Gastroesophageal sphincter (tissue), 3 donors: ENCODE measurements at regions not wholly inside any gene's neighbourhood (a gene's known extent, or its start where the extent isn't known, plus 50 kb on each side); places are given as distances from the start of the nearest gene placed in this dataset.

Source experiments
- EP300 ChIP-seq: sonication (generic); formaldehyde crosslinking; IDR thresholded peaks from one replicate; pipeline ENCODE4 v1.6.1; 2017; ENCODE audit warnings: antibody characterized with exemption, mild to moderate bottlenecking
- POLR2A ChIP-seq, 2 donors: fragments of 450-650 bp; IDR thresholded peaks; one replicate each; pipeline ENCODE4 v1.6.1; 2017; ENCODE audit warnings: antibody characterized with exemption in 2 of 2, mild to moderate bottlenecking in 2 of 2, moderate library complexity in 1 of 2
- POLR2AphosphoS5 ChIP-seq: sonication (generic); formaldehyde crosslinking; IDR thresholded peaks from one replicate; pipeline ENCODE4 v1.6.1; 2017; ENCODE audit warnings: antibody characterized with exemption
- TF ChIP-seq, protein P1 (sequence below), 4 experiments: fragments of 200-600 bp in 2 of 4; fragments of 450-650 bp in 2 of 4; sonication (generic) in 1 of 4; IDR thresholded peaks; one replicate each; pipeline ENCODE4 v1.5.1; 2017 to 2019; ENCODE audit warnings: antibody characterized with exemption in 4 of 4, mild to moderate bottlenecking in 2 of 4, moderate library complexity in 2 of 4

GRCh38 chr3:54066253-54066652 lies 56.1 kb upstream of the CACNA2D3 start:
- TF ChIP-seq EP300 (no peak), POLR2A (IDR thresholded peaks at IDR 0.05) (no peak), POLR2AphosphoS5 (no peak)
- TF ChIP-seq, protein P1, sequence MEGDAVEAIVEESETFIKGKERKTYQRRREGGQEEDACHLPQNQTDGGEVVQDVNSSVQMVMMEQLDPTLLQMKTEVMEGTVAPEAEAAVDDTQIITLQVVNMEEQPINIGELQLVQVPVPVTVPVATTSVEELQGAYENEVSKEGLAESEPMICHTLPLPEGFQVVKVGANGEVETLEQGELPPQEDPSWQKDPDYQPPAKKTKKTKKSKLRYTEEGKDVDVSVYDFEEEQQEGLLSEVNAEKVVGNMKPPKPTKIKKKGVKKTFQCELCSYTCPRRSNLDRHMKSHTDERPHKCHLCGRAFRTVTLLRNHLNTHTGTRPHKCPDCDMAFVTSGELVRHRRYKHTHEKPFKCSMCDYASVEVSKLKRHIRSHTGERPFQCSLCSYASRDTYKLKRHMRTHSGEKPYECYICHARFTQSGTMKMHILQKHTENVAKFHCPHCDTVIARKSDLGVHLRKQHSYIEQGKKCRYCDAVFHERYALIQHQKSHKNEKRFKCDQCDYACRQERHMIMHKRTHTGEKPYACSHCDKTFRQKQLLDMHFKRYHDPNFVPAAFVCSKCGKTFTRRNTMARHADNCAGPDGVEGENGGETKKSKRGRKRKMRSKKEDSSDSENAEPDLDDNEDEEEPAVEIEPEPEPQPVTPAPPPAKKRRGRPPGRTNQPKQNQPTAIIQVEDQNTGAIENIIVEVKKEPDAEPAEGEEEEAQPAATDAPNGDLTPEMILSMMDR (IDR thresholded peaks at IDR 0.05) = no peak
